HG02852 (cell line): ENCODE measurements at regions not wholly inside any gene's neighbourhood (a gene's known extent, or its start where the extent isn't known, plus 50 kb on each side); places are given as distances from the start of the nearest gene placed in this dataset.
A peak's percentile ranks its signal among the peaks of the same experiment; 100 is the strongest.

ENCODE experiments used
- ATAC-seq: cut with Tn5 transposase; IDR thresholded peaks from one replicate; pipeline ENCODE4 v1.9.1; 2021; ENCODE audit warnings: mild to moderate bottlenecking, moderate library complexity; ENCODE audit not compliant: unreplicated experiment

- ATAC-seq, result no peak
Observed at GRCh38 chr3:127484601-127485388, 105.7 kb downstream of the TPRA1 start.

GRCh38 chr3:127483902-127484591 is 106.5 kb downstream of the TPRA1 start:
- peak; percentile 95 for ATAC-seq

GRCh38 chr3:127483005-127483641 is 107.4 kb downstream of the TPRA1 start:
- ATAC-seq, result no peak

GRCh38 chr3:127482216-127483004 is 108.1 kb downstream of the TPRA1 start:
- no peak for ATAC-seq

- ATAC-seq, result no peak
Observed at GRCh38 chr3:127480196-127480954, 110.2 kb downstream of the TPRA1 start.

GRCh38 chr3:127479449-127479848 is 111.1 kb downstream of the TPRA1 start:
- ATAC-seq, result no peak

GRCh38 chr3:127478922-127479321 is 111.6 kb downstream of the TPRA1 start:
- no peak for ATAC-seq

GRCh38 chr3:127477396-127477795 is 113.1 kb downstream of the TPRA1 start:
- ATAC-seq, result no peak

GRCh38 chr3:127476936-127477335 is 113.6 kb downstream of the TPRA1 start:
- ATAC-seq, result no peak

- ATAC-seq, result no peak
Observed at GRCh38 chr3:127475975-127476705, 114.4 kb downstream of the TPRA1 start.

GRCh38 chr3:127475391-127475790 is 115.1 kb downstream of the TPRA1 start:
- ATAC-seq, result no peak

- ATAC-seq, result no peak
Observed at GRCh38 chr3:127473244-127474024, 117.1 kb downstream of the TPRA1 start.

GRCh38 chr3:127472506-127472905 is 118.0 kb downstream of the TPRA1 start:
- ATAC-seq, result no peak

- ATAC-seq, result no peak
Observed at GRCh38 chr3:127471142-127471541, 119.4 kb downstream of the TPRA1 start.

- no peak for ATAC-seq
Observed at GRCh38 chr3:127469760-127470159, 120.8 kb downstream of the TPRA1 start.

- no peak for ATAC-seq
Observed at GRCh38 chr3:127467391-127467790, 123.1 kb downstream of the TPRA1 start.

- ATAC-seq, result no peak
Observed at GRCh38 chr3:127464642-127465041, 125.9 kb downstream of the TPRA1 start.

- no peak for ATAC-seq
Observed at GRCh38 chr3:127462111-127462655, 128.3 kb downstream of the TPRA1 start.
